Kidney (tissue), 13 donors: ENCODE measurements at regions not wholly inside any gene's neighbourhood (a gene's known extent, or its start where the extent isn't known, plus 50 kb on each side); places are given as distances from the start of the nearest gene placed in this dataset.

Experiments used
- DNase-seq, 5 donors: peaks; one replicate each; pipeline ENCODE4 v3.0.0-alpha.2; 2013 to 2020
- FAIRE-seq: peaks from 2 replicates; lab custom pipeline; 2012; peaks lifted over from hg19 to GRCh38; lab: Jason Lieb, UNC
- H3K27ac ChIP-seq, 2 donors: one replicate each; pipeline ENCODE4 v1.7.0; 2013; ENCODE audit warnings: low read depth in 2 of 2, low read length in 2 of 2, inconsistent platforms in 1 of 2
- H3K27me3 ChIP-seq: one replicate; pipeline ENCODE4 v1.7.1; 2013; ENCODE audit warnings: low read length, inconsistent platforms; ENCODE audit not compliant: control insufficient read depth, insufficient read depth
- H3K36me3 ChIP-seq, 3 donors: one replicate each; pipeline versions ENCODE4 v1.7.0 to v1.7.1; 2013; ENCODE audit warnings: low read length in 3 of 3, control low read depth in 1 of 3, inconsistent platforms in 1 of 3; ENCODE audit not compliant: insufficient read depth in 3 of 3, control insufficient read depth in 2 of 3
- H3K4me1 ChIP-seq, 3 donors: one replicate each; pipeline versions ENCODE4 v1.7.0 to v1.7.1; 2013; ENCODE audit warnings: low read length in 3 of 3, inconsistent platforms in 1 of 3, low read depth in 1 of 3; ENCODE audit not compliant: control insufficient read depth in 2 of 3, insufficient read depth in 2 of 3
- H3K4me3 ChIP-seq, 3 donors: one replicate each; pipeline versions ENCODE4 v1.7.0 to v1.8.1; 2013; ENCODE audit warnings: low read length in 3 of 3, control low read depth in 1 of 3, inconsistent platforms in 1 of 3
- H3K9ac ChIP-seq, 3 donors: one replicate each; pipeline versions ENCODE4 v1.7.0 to v1.7.1; 2013; ENCODE audit warnings: low read length in 3 of 3, control low read depth in 1 of 3, inconsistent platforms in 1 of 3
- H3K9me3 ChIP-seq, 3 donors: one replicate each; pipeline versions ENCODE4 v1.7.0 to v1.7.1; 2013; ENCODE audit warnings: low read length in 3 of 3, control low read depth in 1 of 3, inconsistent platforms in 1 of 3; ENCODE audit not compliant: control insufficient read depth in 2 of 3, insufficient read depth in 1 of 3
- intact Hi-C: fragments of 100-400 bp; cut with DNase I; formaldehyde crosslinking; loops from one replicate; pipeline ENCODE4 v1.11.1; 2022
- TF ChIP-seq, protein P1 (sequence below): IDR thresholded peaks from 3 replicates; pipeline ENCODE4 v1.5.1; 2012; ENCODE audit warnings: mild to moderate bottlenecking, moderate library complexity, borderline replicate concordance; ENCODE audit not compliant: insufficient read depth; ENCODE audit errors: extremely low read depth
- donor health status: control.
- donor health status: control.
- donor health status: control.
- donor health status: control.
- donor health status: control.
- donor health status: DM: yes; HTN: yes; CAD: no.
- donor health status: Normal renal cell carcinoma (clear cell type).

- H3K27ac ChIP-seq, result no peak overlapping the region
- FAIRE-seq, result no peak
- no peak for DNase-seq
- no peaks in the 10 kb centered on the region for H3K36me3 ChIP-seq
- TF ChIP-seq, protein P1, sequence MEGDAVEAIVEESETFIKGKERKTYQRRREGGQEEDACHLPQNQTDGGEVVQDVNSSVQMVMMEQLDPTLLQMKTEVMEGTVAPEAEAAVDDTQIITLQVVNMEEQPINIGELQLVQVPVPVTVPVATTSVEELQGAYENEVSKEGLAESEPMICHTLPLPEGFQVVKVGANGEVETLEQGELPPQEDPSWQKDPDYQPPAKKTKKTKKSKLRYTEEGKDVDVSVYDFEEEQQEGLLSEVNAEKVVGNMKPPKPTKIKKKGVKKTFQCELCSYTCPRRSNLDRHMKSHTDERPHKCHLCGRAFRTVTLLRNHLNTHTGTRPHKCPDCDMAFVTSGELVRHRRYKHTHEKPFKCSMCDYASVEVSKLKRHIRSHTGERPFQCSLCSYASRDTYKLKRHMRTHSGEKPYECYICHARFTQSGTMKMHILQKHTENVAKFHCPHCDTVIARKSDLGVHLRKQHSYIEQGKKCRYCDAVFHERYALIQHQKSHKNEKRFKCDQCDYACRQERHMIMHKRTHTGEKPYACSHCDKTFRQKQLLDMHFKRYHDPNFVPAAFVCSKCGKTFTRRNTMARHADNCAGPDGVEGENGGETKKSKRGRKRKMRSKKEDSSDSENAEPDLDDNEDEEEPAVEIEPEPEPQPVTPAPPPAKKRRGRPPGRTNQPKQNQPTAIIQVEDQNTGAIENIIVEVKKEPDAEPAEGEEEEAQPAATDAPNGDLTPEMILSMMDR, result no peak
- intact Hi-C loops, result no loop called here
- no peaks in the 10 kb centered on the region for H3K4me1 ChIP-seq
- H3K4me3 ChIP-seq, result no peak overlapping the region
- no peaks in the 10 kb centered on the region for H3K27me3 ChIP-seq
- no peak overlapping the region for H3K9ac ChIP-seq
- no peaks in the 10 kb centered on the region for H3K9me3 ChIP-seq
These were observed 1129.3 kb downstream of the SLITRK5 start for GRCh38 chr13:88800505-88800904.

- Histone ChIP-seq H3K27ac (no peak overlapping the region), H3K36me3 (no peaks in the 10 kb centered on the region), H3K4me1 (no peaks in the 10 kb centered on the region), H3K9me3 (no peaks in the 10 kb centered on the region), H3K4me3 (no peak overlapping the region), H3K27me3 (no peaks in the 10 kb centered on the region), H3K9ac (no peak overlapping the region)
- TF ChIP-seq, protein P1, result no peak
- no peak for FAIRE-seq
- no peak for DNase-seq
- intact Hi-C loops, result no loop called here
These were observed 1130.2 kb downstream of the SLITRK5 start for GRCh38 chr13:88801361-88801760.

- Histone ChIP-seq H3K36me3 (no peaks in the 10 kb centered on the region), H3K9me3 (no peaks in the 10 kb centered on the region), H3K4me3 (no peak overlapping the region), H3K9ac (no peak overlapping the region), H3K27ac (no peak overlapping the region), H3K4me1 (no peaks in the 10 kb centered on the region), H3K27me3 (no peaks in the 10 kb centered on the region)
- DNase-seq, result no peak
- FAIRE-seq, result no peak
- TF ChIP-seq, protein P1, result no peak
- intact Hi-C loops, result no loop called here
These were observed 1131.7 kb downstream of the SLITRK5 start for GRCh38 chr13:88802886-88803285.

DNA sequence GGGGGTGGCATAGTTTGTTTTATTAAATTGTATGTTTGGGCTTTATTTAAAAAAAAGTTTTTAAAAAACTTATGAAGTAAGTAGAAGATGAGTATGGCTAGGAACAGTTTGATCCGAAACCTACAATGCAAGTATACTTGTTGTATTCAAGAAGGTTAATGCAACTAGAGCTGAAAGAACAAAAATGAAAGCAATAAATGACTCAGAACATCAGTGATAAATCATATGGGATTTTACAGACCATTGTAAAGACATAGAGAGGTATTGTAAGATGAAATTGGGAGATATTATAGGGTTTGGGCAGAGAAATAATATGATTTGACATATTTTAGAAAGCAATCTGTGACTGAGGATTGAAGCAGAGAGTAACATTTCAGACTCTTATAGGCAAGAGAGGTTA lies 1135.3 kb downstream of the SLITRK5 start:
- no peaks in the 10 kb centered on the region for H3K4me1 ChIP-seq
- H3K36me3 ChIP-seq, result no peaks in the 10 kb centered on the region
- TF ChIP-seq, protein P1, result no peak
- FAIRE-seq, result no peak
- no peak overlapping the region for H3K27ac ChIP-seq
- no peak overlapping the region for H3K4me3 ChIP-seq
- peaks cover 0 to 4% (median 0%) of the 10 kb centered on the region in 3 donors for H3K9me3 ChIP-seq
- H3K9ac ChIP-seq, result no peak overlapping the region
- no peak for DNase-seq
- intact Hi-C loops, result no loop called here
- no peaks in the 10 kb centered on the region for H3K27me3 ChIP-seq
